HG02623 (cell line): ENCODE measurements at regions not wholly inside any gene's neighbourhood (a gene's known extent, or its start where the extent isn't known, plus 50 kb on each side); places are given as distances from the start of the nearest gene placed in this dataset.

Experiments
- ATAC-seq: cut with Tn5 transposase; IDR thresholded peaks from one replicate; pipeline ENCODE4 v1.9.1; 2021; ENCODE audit warnings: moderate library complexity; ENCODE audit not compliant: unreplicated experiment

DNA sequence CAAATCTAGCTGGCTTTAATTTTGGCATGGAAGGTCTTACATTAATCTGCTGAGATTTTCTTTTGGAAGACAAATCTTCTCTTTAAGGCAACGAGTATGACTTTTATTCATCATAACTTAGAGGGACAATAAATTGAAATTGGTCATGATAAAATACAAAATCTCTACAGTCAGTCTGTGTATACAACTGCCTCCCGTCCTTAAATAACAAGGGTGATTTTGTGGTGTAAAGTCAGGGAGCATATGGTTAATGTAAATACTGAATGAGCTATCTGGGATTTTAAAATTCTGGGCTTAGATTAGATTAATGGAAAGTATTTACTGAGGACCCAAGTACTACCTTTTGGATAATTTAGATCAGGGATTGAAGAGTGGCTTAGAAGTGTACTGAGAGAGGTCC, 328.4 kb upstream of the HAND2 start:
- ATAC-seq, result no peak

DNA sequence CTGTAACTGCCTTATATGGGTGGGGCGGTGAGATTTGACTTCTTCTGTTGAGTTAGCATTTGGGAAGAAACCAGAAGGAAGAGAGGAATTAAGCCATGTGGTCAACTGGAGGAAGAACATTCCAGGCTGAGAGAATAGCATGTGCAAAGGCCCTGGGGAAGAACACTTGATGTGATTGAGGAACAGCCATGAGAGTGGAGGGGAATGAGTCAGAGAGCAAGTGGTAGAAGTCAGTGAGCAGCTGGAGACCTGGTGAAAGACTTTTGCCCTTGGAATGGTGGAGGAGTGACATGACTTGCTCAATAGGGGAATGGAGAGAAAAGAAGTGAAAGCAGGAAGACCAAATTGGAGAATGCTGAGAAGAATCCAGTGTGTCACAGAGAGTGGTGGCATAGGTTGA, 327.8 kb upstream of the HAND2 start:
- ATAC-seq, result no peak

DNA sequence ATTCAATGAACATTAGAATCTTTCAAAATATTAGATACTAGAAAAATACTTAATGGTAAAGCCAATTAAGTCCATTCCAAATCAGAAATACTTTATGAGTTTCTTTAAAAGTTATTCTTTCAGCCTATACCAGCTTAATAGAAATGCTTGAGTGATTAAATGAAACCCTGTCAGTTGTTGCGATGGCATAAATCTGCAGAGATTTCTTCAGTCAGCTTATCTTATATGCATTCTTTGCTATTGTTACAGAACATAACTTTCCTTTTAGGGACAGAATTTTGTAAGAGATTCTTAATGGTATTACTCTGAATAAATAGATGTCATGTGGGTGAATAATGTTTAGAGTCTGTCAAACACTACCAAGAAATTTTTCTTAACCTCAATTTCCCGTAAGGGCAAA, 325.0 kb upstream of the HAND2 start:
- no peak for ATAC-seq

DNA sequence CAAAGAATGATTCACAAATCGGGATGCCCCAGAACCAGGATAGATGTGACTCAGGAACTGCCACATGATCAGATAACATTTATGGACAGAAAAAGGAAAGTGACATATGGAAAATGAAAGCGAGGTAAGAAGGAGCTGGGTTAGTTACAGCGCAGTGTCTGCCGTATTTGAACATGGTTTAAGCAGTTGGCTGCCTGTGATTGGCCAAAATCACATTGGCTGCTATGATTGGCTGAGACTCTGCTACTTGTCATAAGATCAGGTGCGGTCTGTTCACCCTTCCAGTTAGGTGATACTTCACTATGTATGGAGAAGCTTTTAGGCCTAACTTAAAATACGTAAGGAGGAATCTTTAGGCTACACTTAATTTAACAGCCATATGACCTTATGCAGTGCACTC, 322.7 kb upstream of the HAND2 start:
- no peak for ATAC-seq

DNA sequence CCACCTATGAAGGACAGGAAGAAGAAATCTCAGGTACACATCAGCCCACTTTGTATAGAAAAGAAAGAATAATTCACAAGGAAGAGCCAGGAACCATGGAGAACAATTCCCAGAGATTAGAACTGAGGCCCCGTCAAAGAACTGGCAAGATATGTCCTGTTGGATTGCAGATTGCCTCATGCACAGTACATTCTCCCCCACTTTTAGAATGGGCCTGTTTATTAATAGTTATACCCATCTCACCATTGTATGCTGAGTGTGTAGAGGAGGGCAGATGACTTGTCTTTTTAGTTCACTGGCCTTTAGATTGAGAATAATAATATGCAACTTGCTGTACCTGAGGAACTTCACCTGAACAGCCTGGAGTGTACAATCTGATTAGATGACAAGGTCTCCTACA, 315.6 kb upstream of the HAND2 start:
- no peak for ATAC-seq

DNA sequence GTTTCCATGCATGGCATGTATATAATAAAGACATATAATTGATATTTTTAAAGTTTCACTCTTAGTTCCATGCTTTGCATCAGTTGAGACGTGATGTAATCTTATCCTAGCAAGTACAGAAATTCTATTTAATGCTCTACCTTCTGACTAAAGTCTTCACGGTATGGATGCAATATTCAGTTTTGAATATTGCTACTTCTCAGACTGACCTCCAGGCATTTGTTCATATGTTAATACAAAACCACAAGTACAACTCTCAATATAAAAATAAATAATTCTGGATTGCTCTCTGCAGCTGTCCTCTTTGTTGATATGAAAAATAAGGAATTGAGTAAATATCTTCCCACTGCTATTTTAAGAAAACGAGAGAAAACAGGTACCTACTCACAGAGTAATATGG, 309.8 kb upstream of the HAND2 start:
- ATAC-seq, result no peak

DNA sequence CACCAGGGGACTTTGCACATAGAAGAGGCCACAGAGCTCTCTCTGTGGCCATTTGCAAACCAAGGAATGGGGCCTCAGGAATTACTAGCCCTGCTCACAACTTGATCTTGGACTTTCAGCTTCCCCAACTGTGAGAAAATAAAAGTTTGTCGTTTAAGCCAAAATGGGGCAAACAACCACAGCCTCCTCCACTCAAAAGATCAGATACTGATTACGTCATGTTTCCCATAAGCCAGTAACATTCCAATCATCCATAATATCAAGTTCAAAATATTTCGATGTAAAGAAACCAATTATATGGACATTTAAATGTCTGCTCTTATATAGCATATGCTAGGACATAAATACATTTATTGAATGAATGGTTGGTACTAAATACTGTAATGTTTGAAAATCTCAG, 307.5 kb upstream of the HAND2 start:
- ATAC-seq, result no peak

DNA sequence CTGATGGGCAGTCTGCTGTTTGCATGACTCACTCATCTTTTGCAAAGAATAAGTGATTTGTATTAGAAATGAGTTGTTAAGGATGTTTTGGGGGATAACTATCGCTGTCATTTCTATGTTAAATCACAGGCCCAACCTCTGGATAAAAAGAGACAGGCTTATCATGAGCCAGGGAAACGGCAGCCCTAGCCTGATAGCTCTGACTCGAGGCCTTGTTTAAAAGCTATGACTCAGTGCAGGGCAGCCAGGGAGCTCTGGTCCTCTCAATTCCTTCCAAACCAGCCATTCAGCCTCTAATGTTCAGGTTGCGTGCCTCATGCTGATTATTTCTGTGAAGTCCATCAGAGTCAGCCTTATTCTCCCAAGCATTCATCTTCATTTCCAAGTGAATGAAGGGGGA, 305.9 kb upstream of the HAND2 start:
- ATAC-seq, result no peak

DNA sequence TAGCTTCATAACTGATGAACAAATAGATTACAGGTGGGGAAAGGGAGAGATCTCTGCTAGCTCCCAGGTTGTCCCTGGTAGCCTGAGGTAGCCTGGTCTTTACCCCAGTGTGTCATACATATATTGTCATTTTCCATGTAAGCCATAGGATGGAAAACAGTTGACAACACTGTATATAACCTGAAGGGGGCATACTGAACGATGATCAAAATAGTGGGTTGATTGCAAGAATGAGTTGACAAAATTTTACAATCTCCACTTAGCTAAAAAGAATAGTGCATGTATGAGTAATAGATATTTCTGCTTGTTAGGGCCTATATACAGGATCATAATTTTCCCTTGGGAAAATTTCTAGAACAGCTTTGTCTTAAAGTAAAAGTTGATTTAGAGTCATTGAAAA, 304.1 kb upstream of the HAND2 start:
- no peak for ATAC-seq

DNA sequence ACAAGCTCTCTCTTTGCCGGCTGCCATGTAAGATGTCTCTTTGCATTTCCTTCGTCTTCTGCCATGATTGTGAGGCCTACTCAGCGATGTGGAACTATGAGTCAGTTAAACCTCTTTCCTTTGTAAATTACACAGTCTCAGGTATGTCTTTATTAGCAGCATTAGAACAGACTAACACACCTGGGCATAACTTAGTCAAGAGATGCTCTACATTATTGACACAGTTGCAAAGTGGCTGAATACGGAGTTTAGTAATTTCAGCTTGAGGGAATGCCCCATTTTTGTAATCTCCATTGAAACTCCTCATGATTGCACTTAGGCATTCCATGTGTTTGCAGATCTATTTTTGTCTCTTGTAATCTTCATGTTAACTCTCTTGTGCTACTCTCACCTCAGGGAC, 299.5 kb upstream of the HAND2 start:
- ATAC-seq, result no peak

DNA sequence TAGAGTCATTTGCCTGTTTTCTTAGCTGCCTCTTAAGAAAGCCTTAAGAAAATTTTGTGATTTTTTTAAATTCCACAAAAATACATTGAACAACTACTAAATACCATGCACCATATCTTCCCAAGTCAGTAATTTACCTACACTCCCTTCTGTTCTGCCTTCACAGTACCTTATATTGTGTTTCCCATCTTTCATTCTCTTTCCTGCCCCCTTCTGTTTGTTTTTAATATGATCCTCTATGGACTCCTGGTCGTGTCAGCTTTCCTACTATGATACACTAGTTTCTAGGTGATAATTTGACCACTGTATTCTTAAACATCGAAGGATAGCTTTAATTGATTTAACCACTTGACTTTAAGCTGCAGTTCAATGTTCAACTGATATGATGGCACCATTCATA, 297.7 kb upstream of the HAND2 start:
- no peak for ATAC-seq

DNA sequence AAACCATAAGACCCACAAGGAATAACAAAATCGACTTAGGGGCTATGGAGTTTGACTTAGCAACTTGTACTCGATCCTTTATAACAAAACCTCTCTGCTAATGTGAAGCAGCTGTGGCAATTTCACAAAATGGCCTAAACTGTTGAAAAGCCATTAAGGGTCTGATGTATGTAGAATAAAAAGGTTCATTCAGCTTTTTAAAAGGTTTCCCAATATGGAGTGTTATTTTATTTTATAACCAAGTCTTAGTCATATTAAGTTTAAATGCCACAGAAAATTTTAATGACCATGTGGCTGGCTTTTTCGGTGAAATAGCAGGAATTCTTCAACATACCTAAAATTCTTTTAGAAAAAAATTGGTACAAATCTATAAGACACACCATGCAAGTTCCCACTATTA, 291.8 kb upstream of the HAND2 start:
- ATAC-seq, result no peak

DNA sequence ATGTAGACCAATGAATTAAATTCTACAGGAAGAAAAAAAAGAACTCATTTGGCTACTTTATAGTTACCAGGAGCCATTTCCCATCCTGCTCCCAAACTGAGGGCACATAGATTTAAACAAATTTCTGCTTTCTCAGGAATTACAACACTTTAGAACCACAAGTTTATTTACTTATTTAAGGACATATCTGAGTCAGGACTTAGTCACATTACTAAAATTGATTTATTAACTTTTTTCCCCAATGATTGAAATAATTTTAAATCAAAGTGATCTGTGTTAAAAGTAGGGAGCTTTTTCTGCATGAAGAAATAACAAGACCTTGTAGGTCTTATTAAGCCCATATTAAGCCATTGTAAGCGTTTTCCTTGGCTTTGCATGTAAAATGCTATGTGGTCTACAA, 291.0 kb upstream of the HAND2 start:
- ATAC-seq, result no peak

DNA sequence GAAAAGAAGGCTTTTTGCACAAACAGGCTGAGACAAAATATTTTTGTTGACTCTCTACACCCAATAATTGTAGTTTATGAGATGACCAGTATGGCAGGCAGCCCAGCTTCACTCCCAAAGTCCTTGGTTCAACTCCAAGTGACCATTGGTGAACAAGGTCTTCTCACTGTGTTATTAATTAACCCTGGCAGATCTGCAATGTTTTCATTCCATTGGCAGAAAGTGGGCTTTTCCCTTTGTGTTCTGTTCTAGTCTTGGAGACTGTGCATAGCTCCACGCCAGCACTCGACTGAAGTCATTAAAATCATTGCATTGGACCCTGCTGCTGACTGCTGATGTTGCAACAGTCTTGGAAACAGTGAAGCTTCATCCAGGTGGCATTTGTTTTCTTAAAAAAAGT, 277.3 kb upstream of the HAND2 start:
- no peak for ATAC-seq

DNA sequence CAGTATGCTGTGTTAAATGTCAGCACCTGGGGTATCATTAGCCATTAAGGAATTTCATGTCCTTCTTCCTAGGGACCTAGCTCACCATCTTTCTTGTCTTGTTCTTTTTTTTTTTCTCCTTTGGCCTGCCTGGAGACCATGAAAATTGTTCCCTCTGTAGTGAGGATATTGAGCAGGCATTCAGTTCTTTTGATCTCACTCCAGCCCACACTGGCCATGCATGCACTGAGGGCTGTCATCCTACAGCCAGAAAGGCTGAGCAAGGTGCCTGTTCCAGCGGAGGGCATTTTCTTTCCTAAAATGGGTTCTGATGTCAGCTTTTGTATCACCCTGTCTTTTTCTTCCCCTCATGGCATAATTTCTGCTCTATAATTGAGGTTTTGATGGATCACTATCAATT, 275.9 kb upstream of the HAND2 start:
- no peak for ATAC-seq

DNA sequence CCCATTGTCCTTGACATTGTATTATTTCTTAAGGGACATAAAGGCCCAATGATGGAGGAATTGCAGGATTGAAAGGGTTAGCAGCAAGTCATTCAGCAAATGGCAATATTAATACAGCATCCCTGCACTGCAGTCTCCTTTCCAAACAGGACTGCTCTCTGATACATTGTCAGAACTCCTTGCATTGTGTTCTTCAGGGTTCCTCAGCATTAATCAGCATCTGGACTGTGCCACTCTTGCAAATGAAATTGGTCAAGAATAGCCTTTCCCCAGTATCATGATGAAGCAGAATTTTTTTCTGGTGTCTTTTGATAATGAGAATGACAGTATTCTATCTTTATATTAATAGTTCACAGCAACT, 272.6 kb upstream of the HAND2 start:
- ATAC-seq, result no peak

DNA sequence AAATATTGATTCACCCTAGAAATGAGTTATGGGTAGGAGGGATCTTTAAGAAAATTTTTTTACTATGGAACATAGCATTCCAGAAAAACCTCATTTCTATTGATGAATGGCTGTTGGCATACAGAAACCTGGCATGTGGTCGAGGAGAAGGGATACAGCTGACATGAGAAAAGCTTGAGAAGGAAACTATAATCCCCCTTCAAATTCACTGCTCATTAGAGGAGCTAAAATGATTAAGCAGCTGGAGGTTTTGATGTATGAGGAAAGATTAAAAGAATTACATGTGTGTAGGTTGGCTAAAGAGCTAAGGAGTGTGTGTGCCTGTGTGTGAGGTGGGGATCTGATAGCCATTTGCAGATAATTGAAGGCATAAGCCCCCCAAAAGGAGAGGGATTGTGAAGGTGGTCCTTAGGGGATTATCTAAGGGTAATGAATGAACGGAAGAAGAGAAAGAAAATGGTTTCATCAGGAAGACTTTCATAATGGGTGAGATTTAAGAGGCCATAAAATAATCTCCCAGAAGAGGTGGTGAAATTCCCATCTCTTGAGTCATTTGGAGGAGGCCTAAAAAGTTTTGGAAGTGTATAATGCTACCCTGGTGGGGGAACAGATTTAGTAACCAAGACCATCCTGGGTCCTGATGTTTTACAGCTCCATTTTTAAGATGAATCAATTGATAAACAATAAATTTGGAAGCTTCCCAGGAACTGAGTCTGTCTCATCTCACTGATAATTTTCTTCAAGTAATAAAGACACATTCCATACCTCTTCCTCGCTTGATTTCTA, 272.0 kb upstream of the HAND2 start:
- ATAC-seq, result no peak

DNA sequence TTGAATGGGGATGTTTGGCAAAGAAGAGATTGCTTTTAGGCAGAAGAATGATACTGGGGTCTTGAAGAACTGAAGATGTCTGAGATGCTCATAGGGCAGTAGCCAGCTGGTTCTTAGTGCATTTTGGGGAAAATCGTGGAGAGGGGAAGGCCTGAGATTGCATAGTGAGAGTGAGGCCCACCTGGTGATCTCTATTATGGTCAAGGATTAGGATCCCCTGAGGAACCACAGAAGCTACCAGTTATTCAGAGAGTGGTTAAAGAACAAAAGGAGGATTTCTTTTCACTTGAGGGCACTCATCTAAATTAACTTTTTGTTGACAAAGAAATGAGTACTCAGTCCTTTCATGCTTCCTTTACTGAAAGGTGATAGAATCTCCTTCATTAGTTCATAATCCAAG, 271.3 kb upstream of the HAND2 start:
- no peak for ATAC-seq

DNA sequence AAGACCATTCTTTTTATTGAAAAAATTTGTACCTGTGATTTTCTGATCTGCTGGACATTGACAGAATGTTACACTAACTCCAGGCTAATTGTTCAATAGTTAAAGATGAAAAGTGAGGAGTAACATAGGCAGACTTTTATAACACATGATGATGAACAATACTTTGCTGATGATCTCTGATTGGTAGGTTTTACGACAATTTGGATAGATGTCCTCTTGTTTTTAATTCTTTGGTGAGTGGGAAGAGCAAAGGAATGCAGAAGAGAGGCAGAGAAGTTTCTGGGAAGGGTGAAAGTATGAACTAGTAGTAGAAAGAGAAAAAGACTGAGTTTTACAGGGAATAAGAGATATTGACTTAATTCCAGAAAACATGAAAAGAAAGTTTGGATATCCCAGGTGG, 267.3 kb upstream of the HAND2 start:
- no peak for ATAC-seq

DNA sequence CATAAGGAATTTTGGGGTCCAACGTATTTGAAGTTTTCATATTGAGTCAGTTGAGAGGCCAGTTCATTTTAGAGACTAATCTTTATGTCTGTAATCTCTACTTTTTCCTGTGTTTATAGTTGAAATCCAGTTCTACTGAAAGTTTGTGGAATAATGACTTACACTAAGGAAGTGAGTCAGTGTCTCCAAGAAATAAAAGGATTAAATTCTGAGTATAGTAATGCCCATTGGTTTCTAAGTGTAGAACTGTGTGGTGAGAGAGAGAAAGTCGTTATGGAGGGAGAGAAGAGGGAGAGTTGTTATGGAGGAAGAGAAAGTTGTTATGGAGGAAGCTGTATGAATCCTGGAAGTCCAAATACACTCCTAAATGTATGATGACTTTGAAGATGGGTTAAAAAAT, 264.6 kb upstream of the HAND2 start:
- ATAC-seq, result no peak

DNA sequence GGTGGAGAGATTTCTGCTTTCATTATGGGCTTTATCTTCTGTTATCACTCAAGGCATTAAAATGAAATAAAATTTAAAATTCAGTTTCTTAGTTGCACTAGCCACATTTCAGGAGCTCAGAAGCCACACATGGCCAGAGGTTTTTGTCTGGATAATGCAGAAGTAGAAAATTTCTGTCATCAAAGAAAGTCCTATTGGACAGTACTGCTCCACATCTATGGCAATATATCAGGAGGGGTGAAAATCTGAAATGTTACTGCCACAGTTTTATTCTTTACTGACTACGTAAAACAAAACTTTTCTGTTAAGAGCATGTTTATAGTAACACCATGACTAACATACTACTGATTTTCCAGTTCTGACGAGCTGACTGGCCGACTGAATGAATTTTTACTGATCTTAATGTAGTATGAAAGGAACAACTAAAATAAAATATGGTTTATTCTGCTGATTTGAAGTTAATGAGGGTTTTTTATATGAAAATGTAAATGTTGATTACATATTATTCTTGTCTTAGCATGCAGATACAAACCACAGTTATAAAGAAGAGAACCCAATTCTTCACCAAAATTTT, 264.0 kb upstream of the HAND2 start:
- ATAC-seq, result no peak

DNA sequence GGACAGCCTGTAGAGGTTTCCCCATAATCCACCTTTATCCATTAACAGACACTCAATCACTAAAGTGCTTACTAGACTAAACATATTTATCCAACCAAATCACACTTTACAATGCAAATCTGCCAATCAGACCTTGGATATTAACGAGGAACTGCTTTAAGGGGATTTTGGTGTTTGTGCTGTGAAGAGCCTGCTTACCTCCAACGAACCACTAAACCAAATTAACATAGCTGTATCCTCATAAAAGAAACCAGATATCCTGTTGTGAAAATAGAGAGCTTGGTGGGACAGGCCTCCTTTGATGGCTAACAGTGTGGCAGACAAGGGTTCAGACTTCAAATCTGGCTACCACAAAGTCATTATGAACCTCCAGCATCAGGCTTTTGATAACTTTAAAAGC, 252.6 kb upstream of the HAND2 start:
- no peak for ATAC-seq

DNA sequence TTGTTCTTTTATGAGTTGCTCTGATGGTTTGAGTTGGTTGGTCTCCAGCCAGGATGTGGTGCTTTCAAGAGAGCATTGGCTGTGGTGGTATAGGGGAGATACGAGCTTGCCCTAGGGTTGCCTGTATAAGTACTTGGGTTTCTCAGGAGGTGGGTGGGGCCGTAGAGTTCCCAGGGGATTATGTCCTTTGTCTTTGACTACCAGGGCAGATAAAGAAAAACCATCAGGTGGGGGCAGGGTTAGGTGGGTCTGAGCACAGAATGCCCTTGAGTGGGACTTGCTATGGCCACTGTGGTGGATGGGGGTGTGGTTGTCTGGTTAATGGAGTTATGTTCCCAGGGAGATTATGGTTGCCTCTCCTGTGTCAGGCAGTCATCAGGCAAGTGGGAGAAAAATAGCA, 247.9 kb upstream of the HAND2 start:
- ATAC-seq, result no peak
